ENCODE measurements at regions not wholly inside any gene's neighbourhood (a gene's known extent, or its start where the extent isn't known, plus 50 kb on each side); places are given as distances from the start of the nearest gene placed in this dataset.

DNA sequence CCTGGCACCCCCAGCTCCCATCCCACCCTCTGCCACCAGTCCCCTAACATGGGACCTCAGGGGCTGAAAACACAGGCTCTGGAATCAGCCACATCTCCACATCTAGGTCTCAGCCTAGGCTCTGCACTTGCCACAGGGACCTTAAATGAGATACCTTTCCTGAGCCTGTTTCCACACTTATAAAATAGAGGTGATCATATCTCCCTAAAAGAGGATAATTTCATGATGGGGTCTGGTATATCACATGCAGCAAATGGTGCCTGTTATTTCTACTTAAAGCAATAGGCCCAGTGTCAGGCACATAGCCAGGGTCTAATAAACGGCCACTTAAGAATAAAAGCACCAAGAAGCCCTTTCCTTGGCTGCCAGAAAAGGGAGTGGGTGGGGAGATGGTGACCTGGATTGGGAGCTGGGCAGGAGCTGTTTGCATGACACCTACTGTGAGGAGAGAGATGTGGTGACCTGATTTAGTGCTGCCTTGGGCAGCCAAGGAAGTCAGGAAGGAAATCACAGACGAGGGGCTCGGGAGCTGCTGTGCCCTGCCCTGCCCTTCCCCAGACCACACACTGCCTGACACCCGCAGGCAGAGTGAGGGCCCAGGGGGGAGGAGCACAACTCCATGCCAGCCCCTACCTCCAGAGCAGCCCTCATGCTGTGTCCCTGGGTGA is 71.2 kb downstream of the IRF2BPL start:
- H2AFZ ChIP-seq (ENCODE audit: control insufficient read depth, low read depth, low read length): no peak overlapping the region
- in situ Hi-C loops (cut with MboI): no loop called here
- ChIA-PET RAD21 (ENCODE audit: unreplicated experiment) (interaction anchor here (0.6 to 15.0 kb wide), 16 partner anchors 11 to 96 kb away, joined by 3 to 285 read pairs (median 12); partner anchors contain the start of gene IRF2BPL), POLR2A (interaction anchor here (0.6 to 13.0 kb wide), 15 partner anchors 10 to 97 kb away, joined by 3 to 173 read pairs (median 5); partner anchors contain the start of gene IRF2BPL), CTCF (interaction anchor here (0.8 to 5.2 kb wide), 12 partner anchors 13 to 96 kb away, joined by 3 to 50 read pairs (median 4); partner anchors contain the start of gene IRF2BPL), SMC1A (ENCODE audit: uncharacterized antibody, unreplicated experiment) (interaction anchor here (0.6 to 14.6 kb wide), 11 partner anchors 12 to 96 kb away, joined by 3 to 179 read pairs (median 7); partner anchors contain the start of gene IRF2BPL)
- FAIRE-seq (no peak), ATAC-seq (no peak), DNase-seq (ENCODE audit: low read depth, low spot score) (no peak)
- peak overlapping the region; percentile 68; the same call in 1 of the 2 replicates for H3K4me3 ChIP-seq
- peak overlapping the region; percentile 77 for H3K4me2 ChIP-seq (ENCODE audit: control insufficient read depth, insufficient read depth)
- H3K9me3 ChIP-seq (replicated peaks; ENCODE audit: control insufficient read depth, insufficient read depth, low read length): no peaks in the 10 kb centered on the region
- 15% methylated on average over 4 of the region's 4 CpGs for WGBS (ENCODE audit: insufficient coverage, insufficient replicate concordance, low lambda C conversion rate, missing lambda C conversion rate)
- TF ChIP-seq, protein P1, sequence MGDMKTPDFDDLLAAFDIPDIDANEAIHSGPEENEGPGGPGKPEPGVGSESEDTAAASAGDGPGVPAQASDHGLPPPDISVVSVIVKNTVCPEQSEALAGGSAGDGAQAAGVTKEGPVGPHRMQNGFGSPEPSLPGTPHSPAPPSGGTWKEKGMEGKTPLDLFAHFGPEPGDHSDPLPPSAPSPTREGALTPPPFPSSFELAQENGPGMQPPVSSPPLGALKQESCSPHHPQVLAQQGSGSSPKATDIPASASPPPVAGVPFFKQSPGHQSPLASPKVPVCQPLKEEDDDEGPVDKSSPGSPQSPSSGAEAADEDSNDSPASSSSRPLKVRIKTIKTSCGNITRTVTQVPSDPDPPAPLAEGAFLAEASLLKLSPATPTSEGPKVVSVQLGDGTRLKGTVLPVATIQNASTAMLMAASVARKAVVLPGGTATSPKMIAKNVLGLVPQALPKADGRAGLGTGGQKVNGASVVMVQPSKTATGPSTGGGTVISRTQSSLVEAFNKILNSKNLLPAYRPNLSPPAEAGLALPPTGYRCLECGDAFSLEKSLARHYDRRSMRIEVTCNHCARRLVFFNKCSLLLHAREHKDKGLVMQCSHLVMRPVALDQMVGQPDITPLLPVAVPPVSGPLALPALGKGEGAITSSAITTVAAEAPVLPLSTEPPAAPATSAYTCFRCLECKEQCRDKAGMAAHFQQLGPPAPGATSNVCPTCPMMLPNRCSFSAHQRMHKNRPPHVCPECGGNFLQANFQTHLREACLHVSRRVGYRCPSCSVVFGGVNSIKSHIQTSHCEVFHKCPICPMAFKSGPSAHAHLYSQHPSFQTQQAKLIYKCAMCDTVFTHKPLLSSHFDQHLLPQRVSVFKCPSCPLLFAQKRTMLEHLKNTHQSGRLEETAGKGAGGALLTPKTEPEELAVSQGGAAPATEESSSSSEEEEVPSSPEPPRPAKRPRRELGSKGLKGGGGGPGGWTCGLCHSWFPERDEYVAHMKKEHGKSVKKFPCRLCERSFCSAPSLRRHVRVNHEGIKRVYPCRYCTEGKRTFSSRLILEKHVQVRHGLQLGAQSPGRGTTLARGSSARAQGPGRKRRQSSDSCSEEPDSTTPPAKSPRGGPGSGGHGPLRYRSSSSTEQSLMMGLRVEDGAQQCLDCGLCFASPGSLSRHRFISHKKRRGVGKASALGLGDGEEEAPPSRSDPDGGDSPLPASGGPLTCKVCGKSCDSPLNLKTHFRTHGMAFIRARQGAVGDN (IDR thresholded peaks at IDR 0.05): 0 out of 2 replicates have a peak, but pooled peaks have one; percentile 36
- no peak for TF ChIP-seq TCF3 (IDR thresholded peaks at IDR 0.05; ENCODE audit: borderline replicate concordance, insufficient read depth, low read depth, low read length)
- TF ChIP-seq HDGF (IDR thresholded peaks at IDR 0.05): peak; percentile 28; the same call in 1 of the 2 replicates
- 0 out of 2 replicates have a peak, but pooled peaks have one; percentile 11 for TF ChIP-seq DPF2 (IDR thresholded peaks at IDR 0.05)
- TF ChIP-seq BACH1 (IDR thresholded peaks at IDR 0.05; ENCODE audit: borderline replicate concordance): 0 out of 2 replicates have a peak, but pooled peaks have one; percentile 36
- TF ChIP-seq, protein P2, sequence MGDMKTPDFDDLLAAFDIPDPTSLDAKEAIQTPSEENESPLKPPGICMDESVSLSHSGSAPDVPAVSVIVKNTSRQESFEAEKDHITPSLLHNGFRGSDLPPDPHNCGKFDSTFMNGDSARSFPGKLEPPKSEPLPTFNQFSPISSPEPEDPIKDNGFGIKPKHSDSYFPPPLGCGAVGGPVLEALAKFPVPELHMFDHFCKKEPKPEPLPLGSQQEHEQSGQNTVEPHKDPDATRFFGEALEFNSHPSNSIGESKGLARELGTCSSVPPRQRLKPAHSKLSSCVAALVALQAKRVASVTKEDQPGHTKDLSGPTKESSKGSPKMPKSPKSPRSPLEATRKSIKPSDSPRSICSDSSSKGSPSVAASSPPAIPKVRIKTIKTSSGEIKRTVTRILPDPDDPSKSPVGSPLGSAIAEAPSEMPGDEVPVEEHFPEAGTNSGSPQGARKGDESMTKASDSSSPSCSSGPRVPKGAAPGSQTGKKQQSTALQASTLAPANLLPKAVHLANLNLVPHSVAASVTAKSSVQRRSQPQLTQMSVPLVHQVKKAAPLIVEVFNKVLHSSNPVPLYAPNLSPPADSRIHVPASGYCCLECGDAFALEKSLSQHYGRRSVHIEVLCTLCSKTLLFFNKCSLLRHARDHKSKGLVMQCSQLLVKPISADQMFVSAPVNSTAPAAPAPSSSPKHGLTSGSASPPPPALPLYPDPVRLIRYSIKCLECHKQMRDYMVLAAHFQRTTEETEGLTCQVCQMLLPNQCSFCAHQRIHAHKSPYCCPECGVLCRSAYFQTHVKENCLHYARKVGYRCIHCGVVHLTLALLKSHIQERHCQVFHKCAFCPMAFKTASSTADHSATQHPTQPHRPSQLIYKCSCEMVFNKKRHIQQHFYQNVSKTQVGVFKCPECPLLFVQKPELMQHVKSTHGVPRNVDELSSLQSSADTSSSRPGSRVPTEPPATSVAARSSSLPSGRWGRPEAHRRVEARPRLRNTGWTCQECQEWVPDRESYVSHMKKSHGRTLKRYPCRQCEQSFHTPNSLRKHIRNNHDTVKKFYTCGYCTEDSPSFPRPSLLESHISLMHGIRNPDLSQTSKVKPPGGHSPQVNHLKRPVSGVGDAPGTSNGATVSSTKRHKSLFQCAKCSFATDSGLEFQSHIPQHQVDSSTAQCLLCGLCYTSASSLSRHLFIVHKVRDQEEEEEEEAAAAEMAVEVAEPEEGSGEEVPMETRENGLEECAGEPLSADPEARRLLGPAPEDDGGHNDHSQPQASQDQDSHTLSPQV (IDR thresholded peaks at IDR 0.05): no peak
- BruUV-seq (replicated peaks): no TSS peak
- H3K9ac ChIP-seq (ENCODE audit: control insufficient read depth, insufficient read depth, low read length): peak overlapping the region; percentile 75
- H4K20me1 ChIP-seq (ENCODE audit: control insufficient read depth, insufficient read depth): no peaks in the 10 kb centered on the region
- peaks cover 78% of the 10 kb centered on the region for H3K4me1 ChIP-seq (ENCODE audit: control insufficient read depth, insufficient read depth, low read length)
- peaks cover 7% of the 10 kb centered on the region for H3K79me2 ChIP-seq (ENCODE audit: control insufficient read depth, insufficient read depth, low read length)
- no peaks in the 10 kb centered on the region for H3K36me3 ChIP-seq (ENCODE audit: control insufficient read depth in 2 of 2, insufficient read depth in 2 of 2, low read length in 1 of 2)
- H3K27me3 ChIP-seq (replicated peaks in 1 of 2; ENCODE audit: control insufficient read depth in 2 of 2, insufficient read depth in 2 of 2, low read length in 1 of 2): no peaks in the 10 kb centered on the region
- H3K27ac ChIP-seq (ENCODE audit: control insufficient read depth, insufficient read depth): peak overlapping the region; percentile 100
- intact Hi-C loops (cut with micrococcal nuclease; ENCODE audit: unreplicated experiment): no loop called here

Measured in GM12878 (cell line).